ENCODE measurements at regions not wholly inside any gene's neighbourhood (a gene's known extent, or its start where the extent isn't known, plus 50 kb on each side); places are given as distances from the start of the nearest gene placed in this dataset.

GRCh38 chr2:71736091-71736861, 282.9 kb downstream of the DYSF start:
- no peak for TF ChIP-seq EZH2 (optimal IDR thresholded peaks at IDR 0.05; ENCODE audit: low read depth, low read length)
- TF ChIP-seq, protein P1, sequence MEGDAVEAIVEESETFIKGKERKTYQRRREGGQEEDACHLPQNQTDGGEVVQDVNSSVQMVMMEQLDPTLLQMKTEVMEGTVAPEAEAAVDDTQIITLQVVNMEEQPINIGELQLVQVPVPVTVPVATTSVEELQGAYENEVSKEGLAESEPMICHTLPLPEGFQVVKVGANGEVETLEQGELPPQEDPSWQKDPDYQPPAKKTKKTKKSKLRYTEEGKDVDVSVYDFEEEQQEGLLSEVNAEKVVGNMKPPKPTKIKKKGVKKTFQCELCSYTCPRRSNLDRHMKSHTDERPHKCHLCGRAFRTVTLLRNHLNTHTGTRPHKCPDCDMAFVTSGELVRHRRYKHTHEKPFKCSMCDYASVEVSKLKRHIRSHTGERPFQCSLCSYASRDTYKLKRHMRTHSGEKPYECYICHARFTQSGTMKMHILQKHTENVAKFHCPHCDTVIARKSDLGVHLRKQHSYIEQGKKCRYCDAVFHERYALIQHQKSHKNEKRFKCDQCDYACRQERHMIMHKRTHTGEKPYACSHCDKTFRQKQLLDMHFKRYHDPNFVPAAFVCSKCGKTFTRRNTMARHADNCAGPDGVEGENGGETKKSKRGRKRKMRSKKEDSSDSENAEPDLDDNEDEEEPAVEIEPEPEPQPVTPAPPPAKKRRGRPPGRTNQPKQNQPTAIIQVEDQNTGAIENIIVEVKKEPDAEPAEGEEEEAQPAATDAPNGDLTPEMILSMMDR (IDR thresholded peaks at IDR 0.05; ENCODE audit: low read length), result no peak
- TF ChIP-seq EZH2phosphoT487 (IDR thresholded peaks at IDR 0.05; ENCODE audit: low read length), result no peak

Data from MM.1S (cell line).